Amygdala (tissue), 56 donors: ENCODE measurements at regions not wholly inside any gene's neighbourhood (a gene's known extent, or its start where the extent isn't known, plus 50 kb on each side); places are given as distances from the start of the nearest gene placed in this dataset.

Experiments
- DNase-seq, 56 donors: peaks; one replicate each; lab custom pipeline; 2025; lab: John Stamatoyannopoulos, UW

DNA sequence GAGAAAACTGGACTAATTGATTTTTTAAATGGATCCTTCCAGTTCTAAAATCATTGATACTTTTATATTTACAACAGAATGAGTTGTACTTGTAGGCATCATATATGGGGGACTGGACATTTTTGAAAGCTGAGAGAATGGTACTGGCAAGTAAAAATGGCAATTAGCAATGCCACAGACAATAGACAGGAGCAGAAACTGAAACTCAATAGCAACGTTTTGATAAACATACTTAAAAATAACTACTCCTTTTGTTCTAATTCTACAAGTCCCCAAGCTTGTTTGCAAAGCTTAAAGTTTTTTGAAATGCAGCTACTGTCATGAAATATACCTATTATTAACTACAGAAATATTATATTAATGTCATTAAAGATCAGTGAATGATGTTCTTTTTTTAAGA is 52.8 kb upstream of the FBXL7 start:
- DNase-seq = no peak

DNA sequence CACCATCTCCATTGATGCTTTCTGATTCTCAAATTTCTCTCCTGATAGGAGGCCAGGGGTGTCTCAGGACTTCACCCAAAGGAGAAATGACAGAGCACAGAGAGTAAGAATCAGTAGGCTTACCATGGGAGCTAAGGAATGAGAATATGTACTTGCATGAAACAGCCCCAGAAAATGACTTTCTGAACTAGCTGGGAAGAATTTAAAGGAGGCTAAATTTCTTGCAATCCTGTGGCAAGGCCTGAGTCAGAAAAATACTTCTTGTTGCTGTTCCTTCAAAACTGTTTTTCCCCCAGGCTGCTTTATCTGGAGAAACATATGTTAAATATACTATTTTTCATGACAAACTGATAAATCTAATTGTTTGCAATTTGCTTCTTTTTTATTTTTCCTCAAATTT is 53.4 kb upstream of the FBXL7 start:
- DNase-seq = no peak

DNA sequence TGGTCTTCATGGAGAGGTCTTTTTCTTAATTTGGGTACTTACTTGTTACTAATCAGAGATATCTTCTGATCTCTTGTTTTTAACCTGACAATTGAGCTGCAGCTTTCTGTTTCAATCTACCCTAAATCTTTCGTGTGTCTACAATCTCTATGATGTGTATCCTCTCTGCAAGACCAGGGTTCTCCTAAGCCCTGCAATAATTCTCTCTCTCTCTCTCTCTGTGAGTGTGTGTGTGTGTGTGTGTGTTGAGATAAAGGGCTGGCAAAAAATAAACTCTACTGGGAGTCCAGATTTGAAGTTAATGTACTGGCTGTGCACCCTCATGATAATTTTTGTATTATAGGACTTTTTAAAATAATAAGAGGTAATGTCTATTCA is 57.8 kb upstream of the FBXL7 start:
- DNase-seq = no peak

DNA sequence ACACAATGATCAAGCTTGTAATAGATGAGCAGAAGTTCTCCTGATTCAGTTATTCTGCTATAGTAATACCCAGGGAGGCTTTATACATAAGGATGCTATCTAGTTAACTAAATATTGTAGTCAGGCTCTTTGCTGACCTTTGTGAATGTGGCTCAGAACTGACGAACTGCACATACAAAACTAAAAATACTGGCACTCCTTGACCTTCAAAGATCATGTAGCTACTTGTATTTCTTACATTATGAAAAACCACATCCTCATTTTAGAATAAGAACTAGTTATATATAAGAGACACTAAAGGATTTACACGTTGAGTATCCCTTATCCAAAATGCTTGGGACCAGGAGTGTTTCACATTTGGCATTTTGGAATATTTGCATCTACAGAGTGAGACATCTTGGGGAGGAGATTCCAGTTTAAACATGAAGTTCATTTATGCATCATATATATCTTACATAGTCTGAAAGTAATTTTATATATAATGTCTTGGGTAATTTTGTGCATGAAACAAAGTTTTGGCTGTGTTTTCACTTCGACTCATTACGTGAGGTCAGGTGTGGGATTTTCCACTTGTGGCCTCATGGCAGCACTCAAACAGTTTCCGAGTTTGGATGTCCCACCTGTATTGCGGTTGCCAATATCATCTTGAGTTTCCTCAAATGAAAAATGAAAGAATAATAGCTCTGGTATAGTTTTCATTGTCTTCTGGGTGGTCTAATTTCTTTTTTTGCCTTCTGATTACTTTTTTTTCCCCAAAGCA is 58.4 kb upstream of the FBXL7 start:
- no peak for DNase-seq

DNA sequence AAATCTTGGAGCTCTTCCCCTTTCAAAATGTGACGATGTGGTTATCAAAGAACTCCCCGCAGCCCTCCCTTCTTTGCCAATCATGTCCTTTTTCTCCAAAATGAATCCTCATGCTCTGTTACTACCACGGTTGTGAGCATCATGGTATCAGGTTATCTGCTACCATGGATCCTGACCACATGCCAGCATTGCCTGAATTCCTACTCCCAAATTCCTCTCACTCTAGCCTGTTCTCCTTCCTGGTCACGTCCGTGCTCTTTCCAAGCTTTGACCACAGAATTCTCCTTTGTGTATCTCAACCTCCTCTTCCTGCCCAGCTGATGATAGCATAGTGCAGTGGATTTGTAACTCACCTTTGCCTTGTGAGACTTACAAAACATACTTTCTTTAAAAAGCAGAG is 59.5 kb upstream of the FBXL7 start:
- no peak for DNase-seq

DNA sequence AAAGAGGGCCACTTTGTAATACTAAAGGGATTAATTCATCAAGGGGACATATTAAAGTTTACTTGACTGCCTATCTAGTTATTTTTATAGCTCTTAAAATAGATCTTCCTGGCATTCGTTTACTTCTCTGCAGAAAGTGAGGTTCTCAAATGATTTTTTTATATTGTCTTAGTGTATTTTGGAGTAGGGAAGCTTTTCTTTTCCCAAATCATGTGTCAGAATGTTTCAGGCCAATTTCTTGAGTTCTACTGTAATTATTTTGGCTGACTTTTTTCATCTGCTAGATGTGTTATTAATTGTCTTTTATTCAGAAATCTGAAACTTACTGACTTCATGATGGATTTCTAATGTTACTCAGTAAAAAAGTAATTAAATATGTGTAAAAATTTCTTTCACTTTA is 60.2 kb upstream of the FBXL7 start:
- DNase-seq = no peak

DNA sequence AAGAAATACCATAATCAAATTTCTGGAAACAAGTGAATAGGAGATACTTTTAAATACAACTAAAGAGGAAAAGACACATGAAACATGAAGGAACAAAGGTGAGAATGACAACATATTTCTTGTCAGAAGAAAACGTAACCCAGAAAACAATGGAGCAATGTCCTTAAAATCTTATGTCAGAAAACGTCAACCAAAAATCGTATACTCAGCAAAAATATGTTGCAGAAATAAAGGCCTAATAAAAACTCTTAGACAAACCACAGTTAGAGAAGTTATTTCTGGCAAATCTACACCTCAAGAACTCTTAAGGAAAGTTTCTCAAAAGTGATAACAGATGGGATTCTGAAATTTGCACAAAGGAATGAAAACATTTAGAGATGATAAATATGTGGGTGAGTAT is 66.3 kb upstream of the FBXL7 start:
- no peak for DNase-seq

DNA sequence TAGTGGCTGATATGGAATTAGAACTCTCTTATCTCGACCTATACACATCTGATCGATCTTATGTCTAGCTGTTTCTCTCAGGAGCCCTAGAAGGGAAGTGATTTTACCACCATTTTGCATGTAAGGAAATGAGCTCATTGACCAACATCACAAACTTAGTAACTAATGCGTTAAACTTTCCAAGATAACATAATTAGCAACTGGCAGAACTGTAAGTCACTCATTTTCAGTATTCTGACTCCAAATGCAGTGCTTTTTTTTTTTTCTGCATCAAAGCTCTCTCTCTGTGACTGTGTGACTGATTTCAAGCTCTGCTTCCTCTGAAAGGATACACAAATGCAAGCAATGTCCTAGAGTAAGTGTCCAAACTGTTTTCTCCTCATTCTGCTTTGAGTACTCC is 68.1 kb upstream of the FBXL7 start:
- DNase-seq = no peak

DNA sequence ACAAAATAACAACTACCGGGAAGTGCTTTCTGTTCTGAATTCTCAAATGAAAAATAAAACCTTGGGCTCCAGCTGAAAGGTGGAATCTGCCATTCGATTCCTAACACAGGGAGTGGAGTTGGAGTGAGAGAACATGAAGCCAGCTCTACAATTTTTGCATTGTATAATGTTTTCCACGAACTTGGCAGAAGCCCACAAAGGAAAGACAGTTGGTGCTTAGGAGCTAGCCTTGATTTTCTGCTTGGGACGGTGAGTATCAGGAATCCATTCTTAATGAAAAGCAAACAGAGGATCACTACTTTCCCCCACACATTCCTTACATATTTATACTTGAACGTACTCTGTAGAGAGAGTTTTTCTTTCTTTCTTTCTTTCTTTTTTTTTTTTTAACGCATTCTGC is 74.2 kb upstream of the FBXL7 start:
- no peak for DNase-seq

DNA sequence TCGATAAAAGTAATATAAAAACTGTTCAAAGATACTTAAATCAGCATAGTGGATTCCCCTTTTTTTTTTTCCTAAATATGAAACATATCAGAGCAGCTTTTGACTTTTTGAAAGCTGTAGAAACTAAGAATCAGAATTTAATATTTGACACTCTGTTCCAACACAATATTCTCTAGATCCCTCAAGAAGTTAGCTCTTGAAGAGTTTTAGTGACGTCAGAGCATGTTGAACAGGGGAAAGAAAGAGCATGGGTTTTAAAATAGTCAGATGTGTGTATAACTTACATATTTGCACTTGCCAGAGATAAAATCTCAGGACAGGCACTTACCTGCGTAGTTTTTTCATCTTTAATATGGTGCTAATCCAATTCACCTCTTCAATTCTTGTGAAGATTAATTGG is 75.2 kb upstream of the FBXL7 start:
- no peak for DNase-seq

DNA sequence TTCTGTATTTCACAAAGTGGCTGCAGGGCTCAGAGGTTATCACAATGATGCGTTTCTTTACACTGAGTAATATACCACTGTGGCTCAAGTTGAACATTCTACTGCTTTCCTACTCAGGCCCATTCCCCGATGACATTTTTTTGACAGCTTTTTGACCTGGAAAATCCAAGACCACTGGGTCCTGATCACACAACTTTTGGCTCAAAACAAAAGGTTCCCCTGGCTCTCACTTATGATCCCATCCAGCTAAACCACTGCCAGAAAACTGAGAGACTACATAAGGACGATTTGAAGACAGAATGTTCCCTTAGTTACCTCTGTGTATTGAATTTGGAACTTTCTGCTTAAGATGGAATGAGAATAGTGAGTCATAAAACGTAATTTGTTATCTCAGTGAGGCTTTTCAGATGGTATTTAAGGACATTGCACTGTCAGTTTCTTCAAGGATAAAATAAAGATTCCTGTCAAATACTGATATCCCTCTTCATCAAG is 78.0 kb upstream of the FBXL7 start:
- no peak for DNase-seq

DNA sequence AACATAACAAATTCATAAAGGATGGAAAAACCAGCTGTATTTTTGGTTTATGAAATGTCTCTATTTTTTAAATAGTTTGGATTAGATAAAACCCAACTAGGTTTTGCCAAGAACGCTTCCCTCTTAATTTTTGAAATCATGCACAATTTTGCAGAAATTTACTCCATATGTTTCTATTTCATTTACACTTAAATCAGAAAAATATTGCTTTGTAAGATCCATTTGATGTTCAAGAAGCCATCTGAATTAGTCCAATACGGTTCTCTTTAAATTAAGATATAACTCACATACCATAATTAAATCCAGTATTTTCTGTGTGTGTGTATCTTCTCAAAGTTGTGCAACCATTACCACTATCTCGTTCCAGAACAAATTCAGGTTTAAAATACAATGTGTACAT is 78.6 kb upstream of the FBXL7 start:
- DNase-seq = no peak

DNA sequence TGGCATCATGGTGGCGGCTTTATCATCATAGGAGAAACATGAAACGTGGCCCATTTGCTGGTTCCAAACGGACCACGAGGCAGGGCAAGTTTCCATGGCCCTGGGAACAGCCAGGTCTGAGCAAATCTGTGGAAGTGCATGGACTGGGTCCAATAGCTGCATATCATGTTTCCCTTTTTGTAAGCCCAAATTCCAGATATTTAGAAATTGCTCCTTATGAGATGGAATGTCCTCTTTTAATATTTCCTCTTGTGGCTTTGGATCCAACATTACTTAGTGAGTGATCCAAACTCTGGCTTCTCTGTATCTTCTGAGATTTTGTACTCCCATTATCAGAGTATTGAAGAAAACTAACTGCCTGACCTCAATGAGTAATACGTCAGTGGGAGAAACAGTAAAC is 79.8 kb upstream of the FBXL7 start:
- DNase-seq = no peak

DNA sequence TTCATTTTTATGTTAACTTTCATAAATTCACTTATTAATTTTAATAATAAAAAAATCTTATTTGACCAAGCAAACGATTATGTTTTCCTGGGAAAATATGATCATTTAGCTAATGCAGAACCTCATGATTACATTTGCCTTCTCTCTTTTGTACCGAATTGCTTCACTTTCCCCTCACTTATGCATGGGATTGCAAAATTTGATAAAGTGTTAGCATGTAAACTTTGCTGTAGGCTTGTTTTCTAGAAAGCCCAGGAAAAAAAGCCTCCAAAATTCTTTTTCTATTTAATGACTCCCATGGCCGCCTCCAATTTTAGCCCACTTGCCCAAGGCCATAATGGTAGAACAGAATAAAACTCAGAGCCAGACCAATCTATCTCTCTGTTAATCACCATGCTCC is 82.8 kb upstream of the FBXL7 start:
- DNase-seq = no peak

DNA sequence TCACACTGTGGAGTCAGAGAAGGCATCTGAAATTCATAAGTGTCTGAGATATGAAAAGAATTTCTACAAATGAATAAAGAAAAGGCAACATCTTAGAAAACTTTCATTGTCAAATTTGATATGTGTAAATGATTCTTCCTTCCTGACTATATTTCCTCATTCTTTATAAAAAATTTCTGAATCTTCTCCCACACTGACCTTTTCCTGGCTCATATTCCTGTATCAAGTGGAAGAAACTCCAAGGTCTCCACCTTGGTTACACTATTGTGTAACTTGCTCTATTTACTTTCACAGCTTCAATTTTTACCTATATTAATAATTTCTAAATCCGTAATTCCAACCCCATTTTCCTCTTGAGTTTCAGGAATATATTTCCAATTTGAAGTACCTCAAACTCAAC is 93.5 kb upstream of the FBXL7 start:
- no peak for DNase-seq

DNA sequence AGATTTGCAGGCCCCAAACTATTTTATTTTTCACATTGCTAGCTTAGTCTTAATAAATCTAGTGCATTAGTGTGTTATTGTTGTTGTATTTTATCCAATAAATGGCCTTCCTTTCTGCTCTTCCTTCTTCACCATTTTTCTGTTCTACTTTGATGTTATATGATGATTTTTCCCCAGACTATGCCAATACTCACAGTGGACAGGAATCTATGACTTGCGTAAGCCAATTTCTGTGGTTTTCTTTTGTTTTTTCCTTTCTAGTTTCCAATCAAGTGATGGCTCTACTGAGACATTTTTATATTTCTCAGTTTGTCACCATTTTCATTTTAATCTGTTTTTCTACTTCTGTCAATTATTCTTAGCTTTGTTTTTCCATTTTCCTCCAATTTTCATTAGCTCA is 106.8 kb upstream of the FBXL7 start:
- DNase-seq = no peak

DNA sequence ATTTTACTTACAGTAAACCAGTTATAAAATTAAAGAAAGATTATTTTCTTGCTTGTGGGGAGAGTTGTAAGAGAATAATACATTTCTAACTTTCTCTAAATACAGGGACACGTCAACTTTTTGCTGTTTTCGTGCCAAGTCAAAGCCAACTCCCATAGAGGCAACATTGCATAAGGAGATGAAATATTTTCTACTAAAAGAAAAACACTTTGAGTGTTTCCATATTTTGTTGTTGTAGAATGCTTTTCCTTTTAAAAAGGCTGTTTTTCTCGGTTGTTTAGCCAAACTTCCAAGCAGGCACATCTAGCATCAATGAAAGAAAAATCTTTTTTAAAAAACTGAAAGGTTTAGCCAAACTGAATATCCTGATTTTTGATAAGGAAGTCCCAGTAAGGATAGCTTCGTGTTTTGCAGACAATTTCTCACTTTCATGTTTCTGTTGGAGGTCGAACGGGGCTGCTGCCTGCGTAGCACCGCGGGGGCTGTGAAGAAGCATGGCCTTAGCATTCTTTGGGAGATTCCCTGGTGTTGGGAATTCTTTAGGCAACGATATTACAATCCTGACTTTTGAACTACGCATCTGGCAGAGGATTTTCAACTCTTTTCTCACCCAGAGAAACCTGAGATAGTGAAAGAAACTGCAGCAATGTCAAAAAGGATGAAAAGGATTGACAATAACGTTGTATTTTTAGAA is 108.1 kb upstream of the FBXL7 start:
- no peak for DNase-seq

DNA sequence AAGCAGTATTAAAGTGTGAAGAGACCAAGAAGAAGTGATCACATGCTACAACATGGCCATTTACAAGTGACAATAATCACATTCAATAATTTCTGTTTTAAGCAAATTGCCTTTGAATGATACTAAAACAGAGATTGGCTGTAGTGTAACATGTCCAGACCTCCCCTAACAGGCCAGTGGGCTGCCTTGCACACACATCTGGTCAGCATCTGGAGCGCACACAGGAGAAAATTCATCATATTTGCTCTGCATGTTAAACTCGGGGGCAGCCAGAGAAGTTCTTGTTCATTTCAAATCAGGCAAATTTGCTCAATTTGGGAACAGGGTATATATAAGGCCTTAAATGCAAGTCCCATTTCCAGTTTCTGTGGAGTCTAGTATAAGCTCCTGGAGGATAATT is 111.1 kb upstream of the FBXL7 start:
- no peak for DNase-seq

DNA sequence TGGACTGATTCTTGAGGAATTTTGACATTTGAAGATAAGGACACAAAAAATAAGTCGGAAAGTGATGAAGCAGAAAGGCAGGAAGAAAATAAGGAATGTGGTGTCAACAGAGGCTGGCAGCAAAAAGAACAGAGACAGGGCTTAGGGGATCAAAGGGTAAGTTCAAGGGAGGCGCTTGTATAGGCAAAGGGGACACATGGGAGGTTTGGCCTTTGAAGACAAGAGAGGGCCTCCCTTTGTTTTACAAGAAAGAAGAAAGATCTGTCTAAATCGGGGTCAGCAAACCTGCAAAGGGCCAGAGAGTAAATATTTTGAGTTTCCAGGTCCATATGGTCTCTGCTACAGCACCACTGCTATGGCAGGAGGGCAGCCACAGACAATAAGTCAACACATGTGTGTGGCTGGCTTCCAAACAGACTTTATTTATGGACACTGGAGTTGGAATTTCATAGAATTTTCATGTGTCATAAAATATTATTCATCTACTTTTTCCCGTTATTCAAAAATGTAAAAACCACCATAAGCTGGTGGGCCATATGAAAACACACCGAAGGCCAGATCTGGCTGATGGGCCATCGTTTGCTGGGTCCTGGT is 112.0 kb upstream of the FBXL7 start:
- no peak for DNase-seq

DNA sequence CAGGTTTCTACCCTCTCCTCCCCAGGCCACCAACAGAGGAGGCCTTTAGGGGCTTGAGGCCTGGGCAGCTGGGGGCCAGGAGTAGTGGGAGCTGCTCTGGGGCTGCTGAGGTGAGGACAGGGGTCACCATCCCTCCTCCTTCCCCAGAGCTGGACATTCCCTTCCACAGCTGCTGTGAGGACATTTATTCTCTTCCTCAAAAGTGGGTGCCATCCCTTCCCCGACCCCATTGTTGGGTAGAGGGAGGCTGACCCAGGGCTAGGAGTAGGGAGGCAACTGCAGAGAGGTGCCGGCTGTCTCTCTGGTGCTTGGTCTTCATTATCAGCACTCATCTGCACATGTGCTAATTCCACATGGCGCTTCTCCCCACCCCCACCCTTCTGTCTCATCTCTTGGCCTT is 113.9 kb upstream of the FBXL7 start:
- DNase-seq = no peak

DNA sequence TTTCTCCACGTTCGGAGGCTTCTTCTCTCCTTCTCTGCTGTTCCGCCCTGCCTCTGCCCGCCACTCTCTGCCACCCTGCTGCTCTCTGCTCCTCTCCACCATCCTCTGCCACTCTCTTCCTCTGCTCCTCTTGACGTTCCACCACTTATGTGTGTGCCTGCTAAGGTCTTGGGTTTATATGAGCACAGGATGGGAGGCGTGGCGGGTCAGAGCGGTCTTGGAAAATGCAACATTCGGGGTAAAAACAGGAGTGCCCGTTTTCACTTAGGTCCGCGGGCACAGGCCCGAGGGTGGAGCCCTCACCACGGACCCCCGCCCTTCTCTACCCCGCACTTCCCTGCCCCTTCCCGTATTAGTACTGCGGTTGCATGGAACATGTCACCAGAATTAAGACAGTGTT is 114.4 kb upstream of the FBXL7 start:
- no peak for DNase-seq

DNA sequence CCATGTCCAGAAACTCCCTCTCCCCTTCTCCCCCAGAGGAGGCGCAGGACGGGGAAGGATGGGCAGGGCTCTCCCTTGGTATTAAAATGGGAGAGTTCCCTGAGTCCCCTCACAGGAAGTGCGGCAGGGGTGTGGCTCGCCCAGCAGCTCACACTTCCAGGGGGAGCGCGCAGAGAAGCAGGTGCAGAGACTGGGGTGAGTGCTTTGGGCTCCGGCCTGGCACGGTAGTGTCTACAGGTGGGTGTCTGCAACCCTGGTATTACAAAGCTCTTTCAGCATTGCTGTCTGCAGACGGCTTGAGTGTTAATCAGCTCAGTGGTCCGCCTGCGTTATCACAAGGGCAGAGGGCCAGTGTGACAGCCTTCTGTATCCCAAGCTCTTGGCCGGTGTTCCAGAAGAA is 114.9 kb upstream of the FBXL7 start:
- DNase-seq = no peak
